ENCODE measurements at regions not wholly inside any gene's neighbourhood (a gene's known extent, or its start where the extent isn't known, plus 50 kb on each side); places are given as distances from the start of the nearest gene placed in this dataset.
"Not testable (repeated sequence)": the region's sequence is repeated elsewhere in the genome, so short reads cannot be mapped to it uniquely, and the experiment has no call there.

- Mint-ChIP-seq H3K4me1 (ENCODE audit: unreplicated experiment) (no peaks in the 10 kb centered on the region), H3K36me3 (ENCODE audit: unreplicated experiment) (peaks cover 3% of the 10 kb centered on the region), H3K4me3 (ENCODE audit: unreplicated experiment) (no peak overlapping the region), H3K27me3 (ENCODE audit: unreplicated experiment) (no peaks in the 10 kb centered on the region), H3K27ac (ENCODE audit: unreplicated experiment) (no peak overlapping the region), H3K9me3 (ENCODE audit: unreplicated experiment) (no peaks in the 10 kb centered on the region)
- no peak for TF ChIP-seq CTCF (IDR thresholded peaks at IDR 0.05)
- DNase-seq (ENCODE audit: extremely low spot score, unreplicated experiment): no peak
Observed at GRCh38 chr6:144632266-144632665, 347.1 kb downstream of the UTRN start.

- no peaks in the 10 kb centered on the region for H3K9me3 Mint-ChIP-seq (ENCODE audit: unreplicated experiment)
- H3K36me3 Mint-ChIP-seq (ENCODE audit: unreplicated experiment): peaks cover 3% of the 10 kb centered on the region
- DNase-seq (ENCODE audit: extremely low spot score, unreplicated experiment): no peak
- no peaks in the 10 kb centered on the region for H3K4me1 Mint-ChIP-seq (ENCODE audit: unreplicated experiment)
- H3K27ac Mint-ChIP-seq (ENCODE audit: unreplicated experiment): no peak overlapping the region
- no peak for TF ChIP-seq CTCF (IDR thresholded peaks at IDR 0.05)
- H3K4me3 Mint-ChIP-seq (ENCODE audit: unreplicated experiment): no peak overlapping the region
- no peaks in the 10 kb centered on the region for H3K27me3 Mint-ChIP-seq (ENCODE audit: unreplicated experiment)
Observed at GRCh38 chr6:144633886-144634285, 348.8 kb downstream of the UTRN start.

GRCh38 chr6:144634371-144634770 lies 349.2 kb downstream of the UTRN start:
- DNase-seq (ENCODE audit: extremely low spot score, unreplicated experiment): no peak
- no peak for TF ChIP-seq CTCF (IDR thresholded peaks at IDR 0.05)
- H3K36me3 Mint-ChIP-seq (ENCODE audit: unreplicated experiment): peaks cover 3% of the 10 kb centered on the region
- H3K27me3 Mint-ChIP-seq (ENCODE audit: unreplicated experiment): no peaks in the 10 kb centered on the region
- no peak overlapping the region for H3K4me3 Mint-ChIP-seq (ENCODE audit: unreplicated experiment)
- H3K9me3 Mint-ChIP-seq (ENCODE audit: unreplicated experiment): no peaks in the 10 kb centered on the region
- no peaks in the 10 kb centered on the region for H3K4me1 Mint-ChIP-seq (ENCODE audit: unreplicated experiment)
- no peak overlapping the region for H3K27ac Mint-ChIP-seq (ENCODE audit: unreplicated experiment)

GRCh38 chr6:144635051-144635450 lies 349.9 kb downstream of the UTRN start:
- no peaks in the 10 kb centered on the region for H3K9me3 Mint-ChIP-seq (ENCODE audit: unreplicated experiment)
- H3K4me3 Mint-ChIP-seq (ENCODE audit: unreplicated experiment): no peak overlapping the region
- H3K27ac Mint-ChIP-seq (ENCODE audit: unreplicated experiment): no peak overlapping the region
- peaks cover 3% of the 10 kb centered on the region for H3K36me3 Mint-ChIP-seq (ENCODE audit: unreplicated experiment)
- peaks cover 3% of the 10 kb centered on the region for H3K4me1 Mint-ChIP-seq (ENCODE audit: unreplicated experiment)
- H3K27me3 Mint-ChIP-seq (ENCODE audit: unreplicated experiment): no peaks in the 10 kb centered on the region
- no peak for DNase-seq (ENCODE audit: extremely low spot score, unreplicated experiment)
- TF ChIP-seq CTCF (IDR thresholded peaks at IDR 0.05): no peak

- H3K36me3 Mint-ChIP-seq (ENCODE audit: unreplicated experiment); DNase-seq (ENCODE audit: extremely low spot score, unreplicated experiment); H3K9me3 Mint-ChIP-seq (ENCODE audit: unreplicated experiment): not testable (repeated sequence)
Observed at GRCh38 chr6:144636025-144636424, 350.9 kb downstream of the UTRN start.

GRCh38 chr6:144637541-144637940 lies 352.4 kb downstream of the UTRN start:
- no peaks in the 10 kb centered on the region for H3K9me3 Mint-ChIP-seq (ENCODE audit: unreplicated experiment)
- no peak overlapping the region for H3K4me3 Mint-ChIP-seq (ENCODE audit: unreplicated experiment)
- H3K4me1 Mint-ChIP-seq (ENCODE audit: unreplicated experiment): peaks cover 6% of the 10 kb centered on the region
- no peak for DNase-seq (ENCODE audit: extremely low spot score, unreplicated experiment)
- H3K27me3 Mint-ChIP-seq (ENCODE audit: unreplicated experiment): no peaks in the 10 kb centered on the region
- H3K36me3 Mint-ChIP-seq (ENCODE audit: unreplicated experiment): peaks cover 3% of the 10 kb centered on the region
- TF ChIP-seq CTCF (IDR thresholded peaks at IDR 0.05): no peak
- H3K27ac Mint-ChIP-seq (ENCODE audit: unreplicated experiment): no peak overlapping the region

More at GRCh38 chr6:144636025-144636424, 350.9 kb downstream of the UTRN start:
- H3K27ac Mint-ChIP-seq (ENCODE audit: unreplicated experiment); H3K27me3 Mint-ChIP-seq (ENCODE audit: unreplicated experiment); H3K4me3 Mint-ChIP-seq (ENCODE audit: unreplicated experiment); H3K4me1 Mint-ChIP-seq (ENCODE audit: unreplicated experiment): not testable (repeated sequence)

All from osteocyte (in vitro differentiated cells).